Fibroblast of the aortic adventitia (primary cell): ENCODE measurements at regions not wholly inside any gene's neighbourhood (a gene's known extent, or its start where the extent isn't known, plus 50 kb on each side); places are given as distances from the start of the nearest gene placed in this dataset.
"Not testable (repeated sequence)": the region's sequence is repeated elsewhere in the genome, so short reads cannot be mapped to it uniquely, and the experiment has no call there.

ENCODE experiments used
- DNase-seq: peaks from one replicate; pipeline ENCODE4 v3.0.0-alpha.2; 2010; ENCODE audit warnings: low read depth
- H3K4me3 ChIP-seq: 2 replicates; pipeline ENCODE4 v1.5.1; 2011; ENCODE audit warnings: low read depth, mild to moderate bottlenecking, control low read depth, low read length, moderate library complexity
- TF ChIP-seq, protein P1 (sequence below): IDR thresholded peaks from 2 replicates; pipeline ENCODE4 v1.5.1; 2011; ENCODE audit warnings: mild to moderate bottlenecking, low read length, control low read depth, inconsistent platforms; ENCODE audit not compliant: insufficient read depth

GRCh38 chr6:147678253-147678652 lies 169.8 kb downstream of the SAMD5 start:
- TF ChIP-seq, protein P1, sequence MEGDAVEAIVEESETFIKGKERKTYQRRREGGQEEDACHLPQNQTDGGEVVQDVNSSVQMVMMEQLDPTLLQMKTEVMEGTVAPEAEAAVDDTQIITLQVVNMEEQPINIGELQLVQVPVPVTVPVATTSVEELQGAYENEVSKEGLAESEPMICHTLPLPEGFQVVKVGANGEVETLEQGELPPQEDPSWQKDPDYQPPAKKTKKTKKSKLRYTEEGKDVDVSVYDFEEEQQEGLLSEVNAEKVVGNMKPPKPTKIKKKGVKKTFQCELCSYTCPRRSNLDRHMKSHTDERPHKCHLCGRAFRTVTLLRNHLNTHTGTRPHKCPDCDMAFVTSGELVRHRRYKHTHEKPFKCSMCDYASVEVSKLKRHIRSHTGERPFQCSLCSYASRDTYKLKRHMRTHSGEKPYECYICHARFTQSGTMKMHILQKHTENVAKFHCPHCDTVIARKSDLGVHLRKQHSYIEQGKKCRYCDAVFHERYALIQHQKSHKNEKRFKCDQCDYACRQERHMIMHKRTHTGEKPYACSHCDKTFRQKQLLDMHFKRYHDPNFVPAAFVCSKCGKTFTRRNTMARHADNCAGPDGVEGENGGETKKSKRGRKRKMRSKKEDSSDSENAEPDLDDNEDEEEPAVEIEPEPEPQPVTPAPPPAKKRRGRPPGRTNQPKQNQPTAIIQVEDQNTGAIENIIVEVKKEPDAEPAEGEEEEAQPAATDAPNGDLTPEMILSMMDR = no peak
- no peak overlapping the region for H3K4me3 ChIP-seq

GRCh38 chr6:147684906-147685305 lies 176.4 kb downstream of the SAMD5 start:
- no peak for DNase-seq
- TF ChIP-seq, protein P1 = no peak
- H3K4me3 ChIP-seq = no peak overlapping the region

More at GRCh38 chr6:147678253-147678652, 169.8 kb downstream of the SAMD5 start:
- no peak for DNase-seq

DNA sequence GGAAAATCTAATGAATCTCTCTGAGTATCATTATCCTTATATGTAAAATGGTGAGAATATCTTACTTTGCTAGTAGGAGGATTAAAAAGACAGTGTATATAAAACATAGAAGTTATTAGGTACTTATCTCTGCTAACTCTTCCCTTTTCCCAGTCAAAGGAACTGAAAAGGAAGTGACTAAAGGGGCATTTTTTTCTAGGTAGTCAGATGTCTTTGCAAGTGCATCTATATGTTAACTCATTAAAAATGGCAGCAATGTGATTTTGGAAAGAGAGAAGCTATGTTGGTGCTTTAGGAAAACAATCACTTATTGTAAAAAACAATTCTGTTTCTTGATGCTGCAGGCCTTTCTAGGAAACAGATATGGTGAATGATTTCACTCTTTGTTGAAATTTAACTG lies 180.9 kb downstream of the SAMD5 start:
- TF ChIP-seq, protein P1 = no peak
- DNase-seq = no peak
- H3K4me3 ChIP-seq = no peak overlapping the region

GRCh38 chr6:147691446-147691845 lies 183.0 kb downstream of the SAMD5 start:
- DNase-seq = no peak
- TF ChIP-seq, protein P1 = no peak
- H3K4me3 ChIP-seq = no peak overlapping the region

GRCh38 chr6:147693181-147693580 lies 184.7 kb downstream of the SAMD5 start:
- DNase-seq = no peak
- TF ChIP-seq, protein P1 = no peak

GRCh38 chr6:147694556-147694955 lies 186.1 kb downstream of the SAMD5 start:
- not testable (repeated sequence) for DNase-seq, H3K4me3 ChIP-seq

More at GRCh38 chr6:147693181-147693580, 184.7 kb downstream of the SAMD5 start:
- no peak overlapping the region for H3K4me3 ChIP-seq

DNA sequence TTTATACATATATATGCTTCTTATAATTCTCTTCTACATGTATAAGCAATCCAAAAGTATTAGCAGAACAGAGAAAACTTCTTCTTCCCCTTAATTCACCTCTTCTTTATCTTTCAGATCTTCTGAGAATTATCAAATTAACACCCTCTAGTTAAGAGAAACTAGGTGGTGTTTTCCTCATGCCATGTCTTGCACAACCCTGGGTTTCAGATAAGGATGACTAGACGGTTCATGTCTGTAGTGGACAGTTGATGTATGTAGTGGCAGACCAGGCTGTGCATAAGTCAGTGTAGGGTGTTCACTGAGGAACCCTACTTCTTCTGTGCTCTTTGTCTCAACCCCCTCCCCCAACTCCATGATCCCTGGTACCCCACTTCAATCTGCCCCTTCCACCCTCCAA lies 187.3 kb downstream of the SAMD5 start:
- DNase-seq = no peak
- H3K4me3 ChIP-seq = no peak overlapping the region
- TF ChIP-seq, protein P1 = no peak
